Duodenal mucosa (tissue), 2 donors: ENCODE measurements at regions not wholly inside any gene's neighbourhood (a gene's known extent, or its start where the extent isn't known, plus 50 kb on each side); places are given as distances from the start of the nearest gene placed in this dataset.

Source experiments
- H3K27ac ChIP-seq: one replicate; pipeline ENCODE4 v1.7.0; 2013; ENCODE audit warnings: low read depth, low read length
- H3K27me3 ChIP-seq, 2 donors: one replicate each; pipeline ENCODE4 v1.7.0; 2013; ENCODE audit warnings: low read length in 2 of 2, control low read depth in 1 of 2; ENCODE audit not compliant: insufficient read depth in 2 of 2, control insufficient read depth in 1 of 2
- H3K36me3 ChIP-seq, 2 donors: one replicate each; pipeline ENCODE4 v1.7.0; 2013; ENCODE audit warnings: low read length in 2 of 2, control low read depth in 1 of 2; ENCODE audit not compliant: insufficient read depth in 2 of 2, control insufficient read depth in 1 of 2
- H3K4me1 ChIP-seq, 2 donors: one replicate each; pipeline ENCODE4 v1.7.0; 2013; ENCODE audit warnings: low read length in 2 of 2, control low read depth in 1 of 2; ENCODE audit not compliant: insufficient read depth in 2 of 2, control insufficient read depth in 1 of 2
- H3K4me3 ChIP-seq, 2 donors: one replicate each; pipeline ENCODE4 v1.7.0; 2013; ENCODE audit warnings: low read length in 2 of 2, low read depth in 1 of 2
- H3K9ac ChIP-seq, 2 donors: one replicate each; pipeline ENCODE4 v1.7.0; 2013; ENCODE audit warnings: low read length in 2 of 2, low read depth in 1 of 2
- H3K9me3 ChIP-seq, 2 donors: one replicate each; pipeline ENCODE4 v1.7.0; 2013; ENCODE audit warnings: low read length in 2 of 2, control low read depth in 1 of 2; ENCODE audit not compliant: control insufficient read depth in 1 of 2

GRCh38 chr18:51582551-51582950, 385.1 kb upstream of the MEX3C start:
- no peaks in the 10 kb centered on the region for H3K4me1 ChIP-seq

DNA sequence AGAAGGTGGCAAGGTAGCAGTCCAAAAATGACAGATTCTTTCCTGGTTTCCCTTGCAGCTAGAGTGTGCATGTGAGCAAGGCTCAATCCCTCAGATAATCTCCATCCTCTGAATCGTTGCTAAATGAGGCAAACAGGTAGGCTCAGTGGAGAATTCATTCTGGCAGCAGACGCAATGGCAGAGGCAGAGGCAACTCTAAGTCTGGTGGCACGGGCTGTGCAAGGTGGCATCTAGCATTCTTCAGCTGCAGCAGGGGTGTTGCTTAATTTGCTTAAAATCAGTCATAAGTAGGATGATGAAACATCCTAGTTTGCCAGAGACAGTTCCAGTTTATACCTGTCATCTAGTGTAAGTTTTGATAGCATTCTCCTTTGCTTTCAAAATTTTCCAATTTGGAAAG, 391.1 kb upstream of the MEX3C start:
- H3K9me3 ChIP-seq: no peaks in the 10 kb centered on the region
- no peak overlapping the region for H3K9ac ChIP-seq
- no peak overlapping the region for H3K4me3 ChIP-seq
- H3K27me3 ChIP-seq: peaks cover 0 to 5% of the 10 kb centered on the region in 2 donors
- H3K4me1 ChIP-seq: no peaks in the 10 kb centered on the region
- no peak overlapping the region for H3K27ac ChIP-seq
- no peaks in the 10 kb centered on the region for H3K36me3 ChIP-seq

More at GRCh38 chr18:51582551-51582950, 385.1 kb upstream of the MEX3C start:
- H3K4me3 ChIP-seq: no peak overlapping the region
- H3K9me3 ChIP-seq: peaks cover 2 to 5% of the 10 kb centered on the region in 2 donors
- peaks cover 0 to 5% of the 10 kb centered on the region in 2 donors for H3K27me3 ChIP-seq
- no peaks in the 10 kb centered on the region for H3K36me3 ChIP-seq
- H3K9ac ChIP-seq: no peak overlapping the region
- no peak overlapping the region for H3K27ac ChIP-seq

DNA sequence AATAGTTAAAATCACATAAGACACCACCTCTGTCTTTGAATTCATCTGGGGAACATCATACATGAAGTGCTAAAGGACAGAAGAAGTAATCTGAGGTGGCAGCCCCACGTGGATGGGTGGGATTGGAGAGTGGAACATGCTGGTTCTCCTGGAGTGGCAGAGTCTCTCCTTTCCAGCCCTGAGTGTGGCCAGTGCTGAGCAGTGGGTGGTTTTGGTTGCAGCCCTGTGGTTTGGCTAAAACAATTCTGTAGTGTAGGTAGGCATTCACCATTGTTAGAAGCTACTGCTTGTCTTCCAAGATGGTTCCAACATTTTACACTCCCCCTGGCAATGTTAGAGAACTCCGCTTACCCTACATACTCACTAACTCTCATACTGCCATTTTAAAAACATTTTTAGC, 396.4 kb upstream of the MEX3C start:
- Histone ChIP-seq H3K27me3 (no peaks in the 10 kb centered on the region), H3K4me3 (no peak overlapping the region), H3K4me1 (no peaks in the 10 kb centered on the region), H3K27ac (no peak overlapping the region), H3K36me3 (no peaks in the 10 kb centered on the region), H3K9ac (no peak overlapping the region), H3K9me3 (peaks cover 2 to 11% of the 10 kb centered on the region in 2 donors)

DNA sequence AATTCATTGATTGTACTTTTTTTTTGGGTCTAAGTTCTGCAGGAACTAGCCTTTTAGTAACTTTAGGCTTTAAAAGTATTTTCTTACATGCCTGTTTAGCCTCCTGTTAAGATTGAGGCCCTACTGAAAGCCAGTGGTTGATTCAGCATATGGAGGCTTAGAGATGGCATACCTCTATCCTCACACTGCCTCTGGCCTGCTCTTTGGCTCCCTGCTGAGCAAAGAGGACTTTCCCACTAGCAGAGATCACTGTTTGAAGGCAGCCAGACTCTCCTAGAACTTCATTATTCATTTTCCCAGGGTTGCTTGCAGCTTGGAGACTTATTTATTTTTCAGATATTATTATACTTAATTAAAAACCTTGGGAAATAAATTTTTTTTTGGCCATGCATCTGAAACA, 405.6 kb upstream of the MEX3C start:
- Histone ChIP-seq H3K9me3 (peaks cover 0 to 3% of the 10 kb centered on the region in 2 donors), H3K36me3 (no peaks in the 10 kb centered on the region), H3K9ac (no peak overlapping the region), H3K27me3 (no peaks in the 10 kb centered on the region), H3K4me1 (no peaks in the 10 kb centered on the region), H3K4me3 (no peak overlapping the region), H3K27ac (no peak overlapping the region)

- H3K4me1 ChIP-seq: no peaks in the 10 kb centered on the region
- H3K27ac ChIP-seq: no peak overlapping the region
- H3K27me3 ChIP-seq: no peaks in the 10 kb centered on the region
- no peak overlapping the region for H3K9ac ChIP-seq
- H3K4me3 ChIP-seq: no peak overlapping the region
- H3K9me3 ChIP-seq: no peaks in the 10 kb centered on the region
- H3K36me3 ChIP-seq: no peaks in the 10 kb centered on the region
These were observed 406.1 kb upstream of the MEX3C start for GRCh38 chr18:51603551-51603950.

DNA sequence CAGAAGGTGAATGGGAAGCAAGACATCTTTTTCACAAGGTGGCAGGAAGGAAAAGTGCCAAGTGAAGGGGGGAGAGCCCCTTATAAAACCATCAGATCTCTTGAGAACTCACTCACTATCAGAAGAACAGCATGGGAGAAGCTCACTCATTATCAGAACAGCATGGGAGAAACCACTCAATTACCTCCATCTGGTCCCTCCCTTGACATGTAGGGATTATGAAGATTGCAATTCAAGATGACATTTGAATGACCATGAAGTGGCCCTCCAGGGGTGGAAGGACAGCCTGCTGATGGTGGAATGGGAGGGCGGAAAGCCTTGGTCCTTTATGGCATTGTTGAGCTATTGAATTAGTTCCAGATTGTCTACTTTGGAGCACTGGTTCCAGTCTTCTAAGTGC, 413.0 kb upstream of the MEX3C start:
- Histone ChIP-seq H3K4me1 (no peaks in the 10 kb centered on the region), H3K9me3 (no peaks in the 10 kb centered on the region), H3K4me3 (no peak overlapping the region), H3K9ac (no peak overlapping the region), H3K27me3 (no peaks in the 10 kb centered on the region), H3K36me3 (no peaks in the 10 kb centered on the region), H3K27ac (no peak overlapping the region)

- no peaks in the 10 kb centered on the region for H3K36me3 ChIP-seq
- H3K4me1 ChIP-seq: no peaks in the 10 kb centered on the region
- H3K9me3 ChIP-seq: no peaks in the 10 kb centered on the region
- no peak overlapping the region for H3K4me3 ChIP-seq
- no peaks in the 10 kb centered on the region for H3K27me3 ChIP-seq
- H3K27ac ChIP-seq: no peak overlapping the region
- no peak overlapping the region for H3K9ac ChIP-seq
These were observed 413.8 kb upstream of the MEX3C start for GRCh38 chr18:51611326-51611725.

DNA sequence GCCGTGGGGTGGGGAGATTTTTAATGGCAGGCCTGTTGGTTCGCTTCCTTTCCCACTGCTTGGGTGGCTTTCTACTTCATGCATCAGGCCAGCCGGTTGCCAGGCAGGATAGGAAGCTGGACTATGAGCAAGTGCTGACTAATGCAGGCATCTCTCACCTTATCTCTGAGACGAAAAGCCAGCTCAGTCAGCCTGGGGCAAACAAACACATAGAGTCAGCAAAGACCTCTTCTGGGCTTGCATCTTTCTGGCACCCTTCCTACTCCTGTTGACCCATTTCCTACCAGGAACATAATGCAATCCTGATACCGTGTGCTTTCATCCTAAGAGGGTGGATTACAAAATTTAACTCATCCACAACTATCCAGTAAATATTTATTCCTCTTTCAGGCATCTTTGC, 416.6 kb upstream of the MEX3C start:
- Histone ChIP-seq H3K27ac (no peak overlapping the region), H3K36me3 (no peaks in the 10 kb centered on the region), H3K4me1 (no peaks in the 10 kb centered on the region), H3K9ac (no peak overlapping the region), H3K9me3 (no peaks in the 10 kb centered on the region), H3K27me3 (no peaks in the 10 kb centered on the region), H3K4me3 (no peak overlapping the region)

- H3K9ac ChIP-seq: no peak overlapping the region
- no peaks in the 10 kb centered on the region for H3K36me3 ChIP-seq
- H3K4me1 ChIP-seq: no peaks in the 10 kb centered on the region
- H3K27ac ChIP-seq: no peak overlapping the region
- no peaks in the 10 kb centered on the region for H3K27me3 ChIP-seq
- no peaks in the 10 kb centered on the region for H3K9me3 ChIP-seq
- H3K4me3 ChIP-seq: no peak overlapping the region
These were observed 417.6 kb upstream of the MEX3C start for GRCh38 chr18:51614967-51615571.

DNA sequence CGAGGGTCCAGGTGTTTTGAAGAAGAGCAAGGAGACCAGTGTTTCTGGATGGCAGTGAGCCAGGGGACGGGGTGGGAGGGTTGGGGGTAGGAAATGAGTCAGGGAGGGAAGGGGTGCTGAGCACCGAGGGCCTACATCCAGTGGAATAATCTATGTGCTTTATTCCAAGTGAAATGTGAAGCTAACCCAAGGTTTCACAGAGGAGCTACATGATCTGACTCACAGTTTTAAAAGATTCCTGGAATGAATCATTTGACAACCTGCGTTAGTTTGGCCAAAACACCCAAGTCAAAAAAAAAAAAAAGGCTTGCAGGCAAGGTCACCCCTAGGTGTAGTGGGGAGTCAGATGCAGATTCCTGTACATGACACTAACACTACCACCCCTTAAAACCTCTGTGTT, 419.7 kb upstream of the MEX3C start:
- H3K9me3 ChIP-seq: no peaks in the 10 kb centered on the region
- H3K36me3 ChIP-seq: no peaks in the 10 kb centered on the region
- H3K4me3 ChIP-seq: no peak overlapping the region
- H3K27ac ChIP-seq: no peak overlapping the region
- no peaks in the 10 kb centered on the region for H3K4me1 ChIP-seq
- H3K9ac ChIP-seq: no peak overlapping the region
- peaks cover 5 to 7% of the 10 kb centered on the region in 2 donors for H3K27me3 ChIP-seq
